Fibroblast of villous mesenchyme (primary cell): ENCODE measurements at regions not wholly inside any gene's neighbourhood (a gene's known extent, or its start where the extent isn't known, plus 50 kb on each side); places are given as distances from the start of the nearest gene placed in this dataset.
A peak's percentile ranks its signal among the peaks of the same experiment; 100 is the strongest.

Experiments used
- DNase-seq: peaks from one replicate; pipeline ENCODE4 v3.0.0-alpha.2; 2010; ENCODE audit warnings: low read depth
- H3K4me3 ChIP-seq: 2 replicates; pipeline ENCODE4 v1.5.1; 2011; ENCODE audit warnings: low read depth, mild to moderate bottlenecking, low read length
- TF ChIP-seq, protein P1 (sequence below): IDR thresholded peaks from 2 replicates; pipeline ENCODE4 v1.5.1; 2012; ENCODE audit warnings: low read depth, mild to moderate bottlenecking, low read length; ENCODE audit not compliant: insufficient read depth

DNA sequence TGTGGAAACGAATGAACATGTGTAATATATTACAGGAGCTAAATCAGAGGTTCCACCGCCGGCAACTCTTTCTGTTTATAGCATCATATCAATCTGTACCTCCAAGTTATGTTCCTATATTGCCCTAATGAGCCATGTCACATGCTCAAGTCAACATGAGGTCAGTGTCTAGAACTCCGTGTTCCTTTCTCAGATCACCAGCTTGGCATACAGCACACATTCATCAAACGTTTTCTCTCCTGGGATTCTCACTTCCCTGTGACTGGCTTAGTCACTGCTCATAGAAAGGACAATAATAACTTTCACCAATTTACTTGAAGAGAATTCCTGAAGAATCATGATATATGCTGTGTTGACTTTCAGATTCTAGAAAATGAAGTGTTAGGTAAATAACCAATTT is 532.0 kb upstream of the SPANXN1 start:
- no peak overlapping the region for H3K4me3 ChIP-seq
- peak; percentile 46 for DNase-seq
- TF ChIP-seq, protein P1, sequence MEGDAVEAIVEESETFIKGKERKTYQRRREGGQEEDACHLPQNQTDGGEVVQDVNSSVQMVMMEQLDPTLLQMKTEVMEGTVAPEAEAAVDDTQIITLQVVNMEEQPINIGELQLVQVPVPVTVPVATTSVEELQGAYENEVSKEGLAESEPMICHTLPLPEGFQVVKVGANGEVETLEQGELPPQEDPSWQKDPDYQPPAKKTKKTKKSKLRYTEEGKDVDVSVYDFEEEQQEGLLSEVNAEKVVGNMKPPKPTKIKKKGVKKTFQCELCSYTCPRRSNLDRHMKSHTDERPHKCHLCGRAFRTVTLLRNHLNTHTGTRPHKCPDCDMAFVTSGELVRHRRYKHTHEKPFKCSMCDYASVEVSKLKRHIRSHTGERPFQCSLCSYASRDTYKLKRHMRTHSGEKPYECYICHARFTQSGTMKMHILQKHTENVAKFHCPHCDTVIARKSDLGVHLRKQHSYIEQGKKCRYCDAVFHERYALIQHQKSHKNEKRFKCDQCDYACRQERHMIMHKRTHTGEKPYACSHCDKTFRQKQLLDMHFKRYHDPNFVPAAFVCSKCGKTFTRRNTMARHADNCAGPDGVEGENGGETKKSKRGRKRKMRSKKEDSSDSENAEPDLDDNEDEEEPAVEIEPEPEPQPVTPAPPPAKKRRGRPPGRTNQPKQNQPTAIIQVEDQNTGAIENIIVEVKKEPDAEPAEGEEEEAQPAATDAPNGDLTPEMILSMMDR: no peak

DNA sequence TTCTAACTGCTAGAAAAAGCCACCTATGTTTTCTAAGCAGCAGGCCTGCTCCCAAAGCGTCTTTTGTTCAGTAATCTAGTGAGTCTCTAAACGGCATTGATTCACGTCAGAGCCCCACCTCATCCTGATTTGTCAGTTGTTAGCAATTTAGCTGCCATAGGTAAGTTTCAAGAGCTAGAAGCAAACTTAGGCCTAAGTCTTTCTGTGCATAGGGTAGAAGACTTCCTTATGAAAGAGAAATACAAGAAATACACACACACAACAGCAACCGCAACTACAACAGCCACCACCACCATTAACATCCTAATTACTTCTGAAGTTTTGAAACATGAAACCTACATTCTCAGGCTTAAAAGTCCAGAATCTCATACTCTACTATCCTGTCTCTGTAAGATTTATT is 531.1 kb upstream of the SPANXN1 start:
- no peak for DNase-seq
- TF ChIP-seq, protein P1: no peak

DNA sequence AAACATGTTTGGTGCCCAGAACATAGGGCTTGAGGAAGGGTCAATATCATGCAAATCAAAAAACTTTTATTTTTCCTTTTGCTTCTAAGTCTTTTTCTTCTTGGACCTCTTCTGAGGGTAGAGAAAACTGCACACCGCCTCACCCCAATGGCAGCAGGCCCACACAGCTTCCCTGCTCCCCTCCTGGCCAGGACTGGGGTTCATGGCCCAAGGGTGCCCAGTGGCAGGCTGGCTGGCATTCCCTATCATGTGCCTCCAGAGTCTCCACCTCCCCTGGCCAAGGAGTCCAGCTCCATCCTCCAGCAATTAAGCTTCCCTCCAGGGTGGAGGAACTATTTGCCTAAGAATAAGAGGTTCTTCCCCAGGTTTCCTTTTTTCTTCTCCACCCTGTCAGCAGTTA is 529.6 kb upstream of the SPANXN1 start:
- H3K4me3 ChIP-seq: no peak overlapping the region
- TF ChIP-seq, protein P1: no peak
- DNase-seq: no peak

More for the DNA sequence above, 531.1 kb upstream of the SPANXN1 start:
- no peak overlapping the region for H3K4me3 ChIP-seq

DNA sequence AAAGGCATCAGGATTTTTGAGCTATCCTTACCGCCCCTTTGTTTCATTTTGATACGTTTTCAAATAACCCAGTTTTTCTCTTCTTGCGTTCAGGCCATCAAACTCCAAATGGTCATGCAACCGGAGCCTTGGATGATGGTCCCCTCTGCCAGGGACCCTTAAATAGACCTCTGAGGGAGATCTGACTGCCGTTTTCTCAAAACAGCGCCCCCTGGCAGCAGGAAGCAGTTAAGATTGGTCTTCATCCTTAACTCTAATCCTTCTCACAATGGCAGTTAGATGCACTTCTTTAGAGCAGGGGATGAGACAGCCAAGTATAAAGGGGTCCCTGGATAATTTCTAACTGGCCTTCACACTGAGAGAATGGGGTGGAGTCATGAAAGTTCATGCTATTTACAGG is 525.0 kb upstream of the SPANXN1 start:
- TF ChIP-seq, protein P1: no peak
- H3K4me3 ChIP-seq: no peak overlapping the region
- DNase-seq: no peak

GRCh38 chrX:144730471-144730870 is 516.8 kb upstream of the SPANXN1 start:
- peak; percentile 77 for DNase-seq
- H3K4me3 ChIP-seq: no peak overlapping the region
- TF ChIP-seq, protein P1: no peak

- DNase-seq: peak; percentile 47
- TF ChIP-seq, protein P1: no peak
- no peak overlapping the region for H3K4me3 ChIP-seq
These were observed 514.7 kb upstream of the SPANXN1 start for GRCh38 chrX:144732588-144732987.

DNA sequence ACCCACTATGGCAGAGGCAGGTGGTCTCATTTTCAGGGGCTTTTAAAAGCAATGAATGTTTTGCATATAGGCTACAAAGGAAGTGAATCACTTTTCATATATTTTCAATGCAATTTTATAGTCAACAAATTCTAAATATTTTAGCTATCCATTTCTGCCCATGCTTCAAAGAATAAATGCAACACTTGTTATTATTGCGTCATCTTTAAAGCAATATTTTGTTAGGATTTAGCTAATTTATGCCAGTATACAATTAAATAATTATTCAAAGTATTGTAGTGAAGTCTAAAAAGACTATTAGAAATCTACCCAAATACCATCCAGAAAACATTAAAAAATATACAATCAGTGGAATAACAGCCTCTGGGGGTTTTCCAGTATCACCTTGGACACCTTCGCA is 509.1 kb upstream of the SPANXN1 start:
- DNase-seq: no peak
- no peak overlapping the region for H3K4me3 ChIP-seq
- TF ChIP-seq, protein P1: no peak
